H1 (cell line): ENCODE measurements at regions not wholly inside any gene's neighbourhood (a gene's known extent, or its start where the extent isn't known, plus 50 kb on each side); places are given as distances from the start of the nearest gene placed in this dataset.

ENCODE experiments used
- CTCF ChIA-PET: fragments of 300-600 bp; sonication (Branson Sonifier 250); formaldehyde crosslinking; loops from one replicate; lab custom pipeline; 2021; ENCODE audit not compliant: partially characterized antibody; lab: Charles Lee
- POLR2A ChIA-PET: fragments of 300-600 bp; sonication (Branson Sonifier 250); formaldehyde crosslinking; loops from one replicate; lab custom pipeline; 2021; ENCODE audit warnings: inconsistent platforms; ENCODE audit not compliant: partially characterized antibody; lab: Charles Lee
- DNase-seq, 2 experiments: peaks; one replicate each; pipeline versions ENCODE4 v3.0.0 to v3.0.0-alpha.2; 2010 to 2022; ENCODE audit warnings: low spot score in 2 of 2, low read depth in 1 of 2, mixed read lengths in 1 of 2
- FAIRE-seq: peaks from 2 replicates; lab custom pipeline; 2011; peaks lifted over from hg19 to GRCh38; lab: Jason Lieb, UNC
- H2AFZ ChIP-seq: 2 replicates; pipeline ENCODE4 v1.8.1; 2012; ENCODE audit warnings: low read length, inconsistent platforms
- H2AK5ac ChIP-seq: 2 replicates; pipeline ENCODE4 v1.6.1; 2013; ENCODE audit warnings: low read depth, low read length
- H2BK120ac ChIP-seq: replicated peaks from 2 replicates; pipeline ENCODE3; 2013; ENCODE audit warnings: low read depth, low read length, inconsistent platforms
- H2BK12ac ChIP-seq: 2 replicates; pipeline ENCODE4 v1.6.1; 2013; ENCODE audit warnings: low read depth, low read length
- H2BK15ac ChIP-seq: 2 replicates; pipeline ENCODE4 v1.6.1; 2013; ENCODE audit warnings: low read length
- H2BK20ac ChIP-seq: 2 replicates; pipeline ENCODE4 v1.6.1; 2013; ENCODE audit warnings: low read length
- H2BK5ac ChIP-seq: 2 replicates; pipeline ENCODE4 v1.6.1; 2013; ENCODE audit warnings: low read depth, low read length
- H3K14ac ChIP-seq: 2 replicates; pipeline ENCODE4 v1.6.1; 2013; ENCODE audit warnings: inconsistent platforms; ENCODE audit not compliant: insufficient read length
- H3K18ac ChIP-seq: 2 replicates; pipeline ENCODE4 v1.6.1; 2013; ENCODE audit warnings: low read length; ENCODE audit errors: extremely low read depth
- H3K23ac ChIP-seq: 2 replicates; pipeline ENCODE4 v1.6.1; 2013; ENCODE audit warnings: inconsistent platforms; ENCODE audit not compliant: insufficient read length
- H3K23me2 ChIP-seq: 2 replicates; pipeline ENCODE4 v1.6.1; 2013; ENCODE audit warnings: low read depth, low read length
- H3K27ac ChIP-seq: 2 replicates; pipeline ENCODE4 v1.6.1; 2011; ENCODE audit warnings: low read depth, low read length, inconsistent platforms
- H3K27me3 ChIP-seq, 4 experiments: replicated peaks in 1 of 4; 1 replicate in 1 of 4; 2 replicates in 3 of 4; pipeline versions ENCODE4 v1.6.1 to v1.8.1; 2011 to 2013; ENCODE audit warnings: low read length in 3 of 4, mild to moderate bottlenecking in 3 of 4, inconsistent platforms in 2 of 4, mixed read lengths in 2 of 4, moderate library complexity in 1 of 4; ENCODE audit not compliant: control insufficient read depth in 3 of 4, insufficient read depth in 3 of 4; ENCODE audit errors: extremely low read depth in 1 of 4
- H3K36me3 ChIP-seq, 4 experiments: 2 replicates each; pipeline versions ENCODE4 v1.6.1 to v1.8.1; 2011 to 2013; ENCODE audit warnings: mild to moderate bottlenecking in 4 of 4, low read length in 3 of 4, moderate library complexity in 2 of 4, control low read depth in 1 of 4, inconsistent platforms in 1 of 4; ENCODE audit not compliant: insufficient read depth in 4 of 4, control insufficient read depth in 2 of 4
- H3K4ac ChIP-seq: replicated peaks from 2 replicates; pipeline ENCODE3; 2013; ENCODE audit warnings: low read length, low read depth, mixed read lengths, inconsistent platforms; ENCODE audit not compliant: insufficient read length
- H3K4me1 ChIP-seq, 4 experiments: replicated peaks in 1 of 4; 1 replicate in 1 of 4; 2 replicates in 3 of 4; pipeline versions ENCODE4 v1.6.1 to v1.8.1; 2011 to 2013; ENCODE audit warnings: low read length in 3 of 4, inconsistent platforms in 2 of 4, mixed read lengths in 1 of 4; ENCODE audit not compliant: insufficient read depth in 4 of 4, control insufficient read depth in 3 of 4
- H3K4me2 ChIP-seq, 2 experiments: 2 replicates each; pipeline versions ENCODE4 v1.6.1 to v1.8.1; 2011 to 2013; ENCODE audit warnings: low read depth in 2 of 2, low read length in 2 of 2, control low read depth in 1 of 2, inconsistent platforms in 1 of 2, mild to moderate bottlenecking in 1 of 2; ENCODE audit not compliant: insufficient read depth in 1 of 2
- H3K4me3 ChIP-seq, 4 experiments: fragments of 200-600, 300-600 bp in 1 of 4; sonication (generic), shearing (Covaris generic), sonication (Bioruptor Twin) in 1 of 4; 2 replicates each; pipeline versions ENCODE4 v1.5.1 to v1.8.1; 2011 to 2016; ENCODE audit warnings: low read length in 4 of 4, low read depth in 3 of 4, control low read depth in 2 of 4, inconsistent platforms in 2 of 4, mild to moderate bottlenecking in 2 of 4, mixed read lengths in 1 of 4, moderate library complexity in 1 of 4; ENCODE audit not compliant: insufficient read depth in 2 of 4; ENCODE audit errors: extremely low read depth in 1 of 4
- H3K56ac ChIP-seq: replicated peaks from 2 replicates; pipeline ENCODE3; 2013; ENCODE audit warnings: low read depth, mild to moderate bottlenecking, mixed read lengths, low read length, inconsistent platforms; ENCODE audit not compliant: insufficient read length
- H3K79me1 ChIP-seq: 2 replicates; pipeline ENCODE4 v1.6.1; 2013; ENCODE audit warnings: low read depth, low read length, control low read depth
- H3K79me2 ChIP-seq, 2 experiments: 2 replicates each; pipeline versions ENCODE4 v1.6.1 to v1.8.1; 2012 to 2013; ENCODE audit warnings: low read length in 2 of 2, mild to moderate bottlenecking in 2 of 2, inconsistent platforms in 1 of 2; ENCODE audit not compliant: insufficient read depth in 2 of 2, control insufficient read depth in 1 of 2
- H3K9ac ChIP-seq, 4 experiments: replicated peaks in 1 of 4; 1 replicate in 1 of 4; 2 replicates in 3 of 4; pipeline versions ENCODE4 v1.6.1 to v1.8.1; 2011 to 2013; ENCODE audit warnings: low read depth in 3 of 4, low read length in 3 of 4, control low read depth in 2 of 4, mild to moderate bottlenecking in 2 of 4, moderate library complexity in 2 of 4, inconsistent platforms in 1 of 4; ENCODE audit errors: extremely low read depth in 1 of 4
- H3K9me3 ChIP-seq, 2 experiments: 2 replicates each; pipeline versions ENCODE4 v1.6.1 to v1.8.1; 2012 to 2013; ENCODE audit warnings: mild to moderate bottlenecking in 2 of 2, moderate library complexity in 2 of 2, control low read depth in 1 of 2, inconsistent platforms in 1 of 2, low read depth in 1 of 2, low read length in 1 of 2, mixed read lengths in 1 of 2; ENCODE audit not compliant: insufficient read depth in 2 of 2
- H4K20me1 ChIP-seq, 2 experiments: replicated peaks in 1 of 2; 2 replicates each; pipeline versions ENCODE3 to v1.8.1; 2011 to 2013; ENCODE audit warnings: inconsistent platforms in 2 of 2, low read length in 2 of 2, mild to moderate bottlenecking in 1 of 2; ENCODE audit not compliant: insufficient read depth in 2 of 2, control insufficient read depth in 1 of 2
- H4K5ac ChIP-seq: 2 replicates; pipeline ENCODE4 v1.6.1; 2013; ENCODE audit warnings: low read length, low read depth, mixed read lengths, inconsistent platforms; ENCODE audit not compliant: insufficient read length
- H4K8ac ChIP-seq: 2 replicates; pipeline ENCODE4 v1.8.0; 2013; ENCODE audit warnings: mild to moderate bottlenecking, moderate library complexity, low read length, inconsistent platforms; ENCODE audit not compliant: insufficient read depth; ENCODE audit errors: extremely low read depth
- H4K91ac ChIP-seq: replicated peaks from 2 replicates; pipeline ENCODE3; 2013; ENCODE audit warnings: low read length, mixed read lengths, inconsistent platforms; ENCODE audit not compliant: insufficient read length
- NANOG ChIP-seq: IDR thresholded peaks from 2 replicates; pipeline ENCODE4 v1.6.1; 2011; ENCODE audit warnings: low read length, low read depth, mild to moderate bottlenecking, inconsistent platforms; ENCODE audit not compliant: insufficient read depth, poor library complexity, severe bottlenecking
- RBBP5 ChIP-seq: IDR thresholded peaks from 2 replicates; pipeline ENCODE4 v1.7.1; 2012; ENCODE audit warnings: low read depth, mild to moderate bottlenecking, inconsistent platforms, low read length, moderate library complexity, borderline replicate concordance
- SIN3A ChIP-seq, 2 experiments: IDR thresholded peaks in 1 of 2; conservative IDR thresholded peaks in 1 of 2; 2 replicates each; pipeline ENCODE4 v1.6.1; 2011 to 2012; ENCODE audit warnings: low read length in 2 of 2, improper control_type of control experiment in 1 of 2, low read depth in 1 of 2, mild to moderate bottlenecking in 1 of 2
- TAF1 ChIP-seq: IDR thresholded peaks from 2 replicates; pipeline ENCODE4 v1.6.1; 2011; ENCODE audit warnings: mild to moderate bottlenecking, low read depth, low read length
- WGBS, 2 experiments: shearing (Covaris generic) in 1 of 2; methylation state at CpG; one replicate each; pipeline versions ENCODE4 v1.1.6 to v1.1.7; 2013 to 2015; ENCODE audit warnings: low lambda C conversion rate in 2 of 2, mixed read lengths in 2 of 2, inconsistent platforms in 1 of 2, low coverage in 1 of 2, missing lambda C conversion rate in 1 of 2; ENCODE audit not compliant: insufficient replicate concordance in 2 of 2, insufficient coverage in 1 of 2, insufficient read length in 1 of 2; ENCODE audit errors: extremely low coverage in 1 of 2, missing lambda C conversion rate in 1 of 2; 5-methylcytosine and 5-hydroxymethylcytosine counted together

DNA sequence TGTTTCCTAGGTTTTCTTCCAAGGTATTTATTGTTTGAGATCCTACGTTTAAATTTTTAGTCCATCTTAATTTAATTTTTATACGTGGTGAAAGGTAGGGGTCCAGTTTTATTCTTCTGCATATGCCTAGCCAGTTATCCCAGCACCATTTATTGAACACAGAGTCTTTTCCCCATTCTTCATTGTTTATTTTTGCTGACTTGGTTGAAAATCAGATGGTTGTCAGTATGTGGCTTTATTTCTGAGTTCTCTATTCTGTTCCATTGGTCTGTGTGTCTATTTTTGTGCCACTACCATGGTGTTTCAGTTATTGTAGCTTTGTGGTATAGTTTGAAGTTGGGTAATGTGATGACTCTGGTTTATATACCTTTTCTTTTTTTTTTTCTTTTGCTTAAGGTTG lies 753.0 kb upstream of the GOT2 start:
- Histone ChIP-seq H3K23ac (no peak overlapping the region), H3K27ac (no peak overlapping the region), H4K20me1 (no peaks in the 10 kb centered on the region), H4K91ac (no peak overlapping the region), H2BK20ac (no peak overlapping the region), H3K9me3 (no peaks in the 10 kb centered on the region), H3K9ac (no peak overlapping the region), H3K18ac (no peak overlapping the region), H3K4me1 (peaks cover 0 to 3% (median 2%) of the 10 kb centered on the region in 4 experiments; a peak in 2 of 7 replicates), H3K4ac (no peak overlapping the region), H3K27me3 (no peaks in the 10 kb centered on the region), H3K79me2 (no peaks in the 10 kb centered on the region), H2AK5ac (no peak overlapping the region), H2BK15ac (no peak overlapping the region), H2AFZ (no peak overlapping the region), H4K5ac (no peak overlapping the region), H3K14ac (no peak overlapping the region), H3K36me3 (no peaks in the 10 kb centered on the region), H2BK12ac (no peak overlapping the region), H2BK120ac (no peak overlapping the region), H3K4me2 (no peak overlapping the region), H3K4me3 (no peak overlapping the region), H4K8ac (no peak overlapping the region), H2BK5ac (no peak overlapping the region), H3K79me1 (no peaks in the 10 kb centered on the region), H3K56ac (no peak overlapping the region), H3K23me2 (no peaks in the 10 kb centered on the region)
- FAIRE-seq (no peak), DNase-seq (no peak)
- POLR2A ChIA-PET, result no interaction called here
- CTCF ChIA-PET, result no interaction called here
- 82% methylated on average over 2 of the region's 2 CpGs; no CpG with 5 or more reads in 1 of the 2 experiments for WGBS, 2 experiments
- TF ChIP-seq TAF1, result no peak
- TF ChIP-seq NANOG, result no peak
- TF ChIP-seq SIN3A (conservative IDR thresholded peaks at IDR 0.05 in 1 of 2, IDR thresholded peaks at IDR 0.05 in 1 of 2; ENCODE audit: low read depth in 1 of 2, low read length in 2 of 2), result no peak
- no peak for TF ChIP-seq RBBP5
